NB4 (cell line): ENCODE measurements at regions not wholly inside any gene's neighbourhood (a gene's known extent, or its start where the extent isn't known, plus 50 kb on each side); places are given as distances from the start of the nearest gene placed in this dataset.

Experiments
- CTCF ChIP-seq: IDR thresholded peaks from one replicate; pipeline ENCODE4 v1.5.1; 2012; ENCODE audit warnings: low read depth, low read length
- MAX ChIP-seq: IDR thresholded peaks from 2 replicates; pipeline ENCODE4 v1.6.1; 2011; ENCODE audit warnings: low read depth, low read length
- MYC ChIP-seq: IDR thresholded peaks from 2 replicates; pipeline ENCODE4 v1.6.1; 2011; ENCODE audit warnings: low read depth, low read length

GRCh38 chr10:43971981-43972380 is 323.3 kb upstream of the ZNF32 start:
- no peak for TF ChIP-seq CTCF
- no peak for TF ChIP-seq MYC
- no peak for TF ChIP-seq MAX
